H9 (cell line): ENCODE measurements at regions not wholly inside any gene's neighbourhood (a gene's known extent, or its start where the extent isn't known, plus 50 kb on each side); places are given as distances from the start of the nearest gene placed in this dataset.

ENCODE experiments used
- DNase-seq: peaks from one replicate; pipeline ENCODE4 v3.0.0-alpha.2; 2017
- H2AFZ ChIP-seq: one replicate; pipeline ENCODE4 v1.6.1; 2013; ENCODE audit warnings: mild to moderate bottlenecking, low read length, control low read depth, moderate library complexity
- H2AK5ac ChIP-seq: 2 replicates; pipeline ENCODE4 v1.6.1; 2013; ENCODE audit warnings: low read length, control low read depth, mixed read lengths; ENCODE audit not compliant: insufficient read length
- H2BK120ac ChIP-seq: one replicate; pipeline ENCODE4 v1.6.1; 2013; ENCODE audit warnings: low read depth, mild to moderate bottlenecking, low read length, control low read depth, inconsistent platforms; ENCODE audit not compliant: poor library complexity, severe bottlenecking
- H2BK12ac ChIP-seq: 2 replicates; pipeline ENCODE4 v1.6.1; 2013; ENCODE audit warnings: low read length, control low read depth, mixed read lengths, low read depth; ENCODE audit not compliant: insufficient read length
- H2BK15ac ChIP-seq: 2 replicates; pipeline ENCODE4 v1.6.1; 2013; ENCODE audit warnings: low read depth, low read length, control low read depth
- H2BK20ac ChIP-seq: one replicate; pipeline ENCODE4 v1.6.1; 2013; ENCODE audit warnings: low read depth, mild to moderate bottlenecking, low read length, control low read depth, inconsistent platforms; ENCODE audit not compliant: poor library complexity, severe bottlenecking
- H2BK5ac ChIP-seq: 2 replicates; pipeline ENCODE4 v1.6.1; 2013; ENCODE audit warnings: low read length, control low read depth, mixed read lengths; ENCODE audit not compliant: insufficient read length
- H3K14ac ChIP-seq: 2 replicates; pipeline ENCODE4 v1.6.1; 2013; ENCODE audit warnings: low read length, control low read depth; ENCODE audit not compliant: insufficient read depth
- H3K18ac ChIP-seq: 2 replicates; pipeline ENCODE4 v1.6.1; 2013; ENCODE audit warnings: low read depth, mild to moderate bottlenecking, mixed read lengths, low read length, control low read depth; ENCODE audit not compliant: insufficient read length
- H3K23ac ChIP-seq: 2 replicates; pipeline ENCODE4 v1.6.1; 2013; ENCODE audit warnings: low read length, control low read depth, mixed read lengths, low read depth; ENCODE audit not compliant: insufficient read length
- H3K23me2 ChIP-seq: 2 replicates; pipeline ENCODE4 v1.6.1; 2013; ENCODE audit warnings: low read depth, mild to moderate bottlenecking, mixed read lengths, low read length, control low read depth; ENCODE audit not compliant: insufficient read length, poor library complexity, severe bottlenecking
- H3K27ac ChIP-seq: 2 replicates; pipeline ENCODE4 v1.5.1; 2013; ENCODE audit warnings: low read length, control low read depth, mixed read lengths, low read depth; ENCODE audit not compliant: insufficient read length
- H3K27me3 ChIP-seq: 2 replicates; pipeline ENCODE4 v1.6.1; 2013; ENCODE audit warnings: low read length, control low read depth, inconsistent platforms; ENCODE audit not compliant: insufficient read depth
- H3K4ac ChIP-seq: 2 replicates; pipeline ENCODE4 v1.6.1; 2013; ENCODE audit warnings: low read depth, mild to moderate bottlenecking, control low read depth, inconsistent platforms, low read length, moderate library complexity
- H3K4me1 ChIP-seq: 2 replicates; pipeline ENCODE4 v1.6.1; 2013; ENCODE audit warnings: low read length, control low read depth, inconsistent platforms; ENCODE audit not compliant: insufficient read depth
- H3K4me2 ChIP-seq: 2 replicates; pipeline ENCODE4 v1.6.1; 2013; ENCODE audit warnings: low read length, control low read depth, mixed read lengths; ENCODE audit not compliant: insufficient read length, insufficient read depth
- H3K56ac ChIP-seq: 2 replicates; pipeline ENCODE4 v1.6.1; 2013; ENCODE audit warnings: low read depth, mild to moderate bottlenecking, mixed read lengths, low read length, control low read depth; ENCODE audit not compliant: insufficient read length
- H3K79me1 ChIP-seq: 2 replicates; pipeline ENCODE4 v1.6.1; 2013; ENCODE audit warnings: low read depth, mild to moderate bottlenecking, moderate library complexity, low read length, control low read depth, inconsistent platforms; ENCODE audit not compliant: insufficient read depth, poor library complexity, severe bottlenecking
- H3K79me2 ChIP-seq: 2 replicates; pipeline ENCODE4 v1.6.1; 2013; ENCODE audit warnings: low read length, control low read depth, inconsistent platforms; ENCODE audit not compliant: insufficient read depth
- H3K9ac ChIP-seq: 2 replicates; pipeline ENCODE4 v1.6.1; 2013; ENCODE audit warnings: low read length, control low read depth, mixed read lengths; ENCODE audit not compliant: insufficient read length; ENCODE audit errors: extremely low read depth
- H3K9me3 ChIP-seq: one replicate; pipeline ENCODE4 v1.6.1; 2013; ENCODE audit warnings: low read depth, low read length, inconsistent platforms; ENCODE audit not compliant: control insufficient read depth
- H3T11ph ChIP-seq: one replicate; pipeline ENCODE4 v1.6.1; 2013; ENCODE audit warnings: mild to moderate bottlenecking, low read length, control low read depth, inconsistent platforms
- H4K20me1 ChIP-seq: one replicate; pipeline ENCODE4 v1.6.1; 2013; ENCODE audit not compliant: control insufficient read depth, insufficient read length, insufficient read depth
- H4K5ac ChIP-seq: 2 replicates; pipeline ENCODE4 v1.6.1; 2013; ENCODE audit warnings: low read depth, mild to moderate bottlenecking, mixed read lengths, low read length, control low read depth; ENCODE audit not compliant: insufficient read length
- H4K8ac ChIP-seq: replicated peaks from 2 replicates; pipeline ENCODE4 v1.6.1; 2013; ENCODE audit warnings: low read length, control low read depth, mixed read lengths, low read depth; ENCODE audit not compliant: insufficient read length
- H4K91ac ChIP-seq: 2 replicates; pipeline ENCODE4 v1.6.1; 2013; ENCODE audit warnings: low read depth, mild to moderate bottlenecking, moderate library complexity, mixed read lengths, low read length, control low read depth; ENCODE audit not compliant: insufficient read length
- H3K27ac Mint-ChIP-seq, 3 experiments: 2 replicates in 2 of 3; 3 replicates in 1 of 3; pipeline ENCODE4 v1.8.0; 2020 to 2021; ENCODE audit warnings: mixed read lengths in 3 of 3, mild to moderate bottlenecking in 1 of 3, moderate library complexity in 1 of 3
- H3K27me3 Mint-ChIP-seq: 2 replicates; pipeline ENCODE4 v1.8.0; 2021; ENCODE audit warnings: low read depth, mild to moderate bottlenecking, moderate library complexity, mixed read lengths
- H3K36me3 Mint-ChIP-seq, 3 experiments: 2 replicates in 2 of 3; 3 replicates in 1 of 3; pipeline ENCODE4 v1.8.0; 2020 to 2021; ENCODE audit warnings: low read depth in 3 of 3, mixed read lengths in 3 of 3; ENCODE audit not compliant: insufficient read depth in 1 of 3
- H3K4me1 Mint-ChIP-seq, 2 experiments: 2 replicates each; pipeline ENCODE4 v1.8.0; 2020; ENCODE audit warnings: mixed read lengths in 2 of 2
- H3K4me3 Mint-ChIP-seq, 2 experiments: 2 replicates in 1 of 2; 3 replicates in 1 of 2; pipeline ENCODE4 v1.8.0; 2020 to 2021; ENCODE audit warnings: mild to moderate bottlenecking in 2 of 2, mixed read lengths in 2 of 2, moderate library complexity in 1 of 2
- H3K9me3 Mint-ChIP-seq, 2 experiments: 2 replicates in 1 of 2; 3 replicates in 1 of 2; pipeline ENCODE4 v1.8.0; 2020; ENCODE audit warnings: mild to moderate bottlenecking in 2 of 2, mixed read lengths in 2 of 2, moderate library complexity in 1 of 2
- WGBS: extraction: QIAGEN DNeasy Blood & Tissue Kit; methylation state at CpG from one replicate; pipeline ENCODE4 v1.1.7; 2013; ENCODE audit warnings: missing lambda C conversion rate, low lambda C conversion rate, mixed read lengths; ENCODE audit not compliant: insufficient read length; ENCODE audit errors: extremely low coverage; 5-methylcytosine and 5-hydroxymethylcytosine counted together
- TF ChIP-seq, protein P1 (sequence below): fragments of 200-600 bp; sonication (generic); conservative IDR thresholded peaks from 3 replicates; pipeline ENCODE4 v1.8.0; 2021; ENCODE audit warnings: antibody characterized with exemption, mild to moderate bottlenecking

DNA sequence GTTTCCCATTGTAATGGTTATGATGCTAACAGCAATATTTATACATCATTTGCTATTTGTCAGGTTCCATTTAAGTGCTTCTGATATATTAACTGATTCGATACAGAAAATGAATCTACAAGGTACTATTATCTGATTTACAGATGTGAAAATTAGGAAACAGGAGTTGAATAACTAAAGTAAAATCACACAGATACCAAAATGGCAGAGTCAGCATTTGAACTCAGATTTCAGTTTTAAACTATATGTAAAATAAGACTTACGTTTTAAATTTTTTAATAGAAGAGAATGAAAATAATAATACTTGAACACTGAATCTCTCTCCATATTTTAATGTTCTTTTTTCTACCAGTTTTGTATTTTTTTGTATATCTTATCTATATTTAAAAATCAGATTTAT, 313.2 kb downstream of the MDFIC start:
- no peaks in the 10 kb centered on the region for H3K9me3 ChIP-seq
- no CpG with 5 or more reads among the region's 2 CpGs for WGBS
- H3K27ac ChIP-seq: no peak overlapping the region

More for the DNA sequence above, 313.2 kb downstream of the MDFIC start:
- no peak overlapping the region for H3K9ac ChIP-seq
- H2BK5ac ChIP-seq: no peak overlapping the region
- no peak overlapping the region for H3K23ac ChIP-seq
- no peak overlapping the region for H4K5ac ChIP-seq
- Mint-ChIP-seq H3K36me3 (no peaks in the 10 kb centered on the region), H3K27me3 (peaks cover 65% of the 10 kb centered on the region), H3K9me3 (peaks cover 5% of the 10 kb centered on the region in 2 experiments; a peak in 2 of 5 replicates), H3K27ac (no peak overlapping the region), H3K4me1 (no peaks in the 10 kb centered on the region), H3K4me3 (no peak overlapping the region)
- no peak overlapping the region for H2BK120ac ChIP-seq
- H4K8ac ChIP-seq: no peak overlapping the region
- no peak overlapping the region for H3K18ac ChIP-seq
- no peaks in the 10 kb centered on the region for H3K4me1 ChIP-seq
- H3K79me1 ChIP-seq: no peaks in the 10 kb centered on the region
- no peak overlapping the region for H3K56ac ChIP-seq
- no peak overlapping the region for H2AFZ ChIP-seq
- H4K20me1 ChIP-seq: no peaks in the 10 kb centered on the region
- no peak overlapping the region for H2AK5ac ChIP-seq
- H3K14ac ChIP-seq: no peak overlapping the region
- H2BK12ac ChIP-seq: no peak overlapping the region
- H3K4ac ChIP-seq: no peak overlapping the region
- H4K91ac ChIP-seq: no peak overlapping the region
- DNase-seq: no peak
- no peak overlapping the region for H3T11ph ChIP-seq
- H2BK20ac ChIP-seq: no peak overlapping the region
- H3K23me2 ChIP-seq: no peaks in the 10 kb centered on the region
- H3K79me2 ChIP-seq: no peaks in the 10 kb centered on the region
- H2BK15ac ChIP-seq: no peak overlapping the region
- no peaks in the 10 kb centered on the region; the same call in 1 of the 2 replicates for H3K27me3 ChIP-seq
- TF ChIP-seq, protein P1, sequence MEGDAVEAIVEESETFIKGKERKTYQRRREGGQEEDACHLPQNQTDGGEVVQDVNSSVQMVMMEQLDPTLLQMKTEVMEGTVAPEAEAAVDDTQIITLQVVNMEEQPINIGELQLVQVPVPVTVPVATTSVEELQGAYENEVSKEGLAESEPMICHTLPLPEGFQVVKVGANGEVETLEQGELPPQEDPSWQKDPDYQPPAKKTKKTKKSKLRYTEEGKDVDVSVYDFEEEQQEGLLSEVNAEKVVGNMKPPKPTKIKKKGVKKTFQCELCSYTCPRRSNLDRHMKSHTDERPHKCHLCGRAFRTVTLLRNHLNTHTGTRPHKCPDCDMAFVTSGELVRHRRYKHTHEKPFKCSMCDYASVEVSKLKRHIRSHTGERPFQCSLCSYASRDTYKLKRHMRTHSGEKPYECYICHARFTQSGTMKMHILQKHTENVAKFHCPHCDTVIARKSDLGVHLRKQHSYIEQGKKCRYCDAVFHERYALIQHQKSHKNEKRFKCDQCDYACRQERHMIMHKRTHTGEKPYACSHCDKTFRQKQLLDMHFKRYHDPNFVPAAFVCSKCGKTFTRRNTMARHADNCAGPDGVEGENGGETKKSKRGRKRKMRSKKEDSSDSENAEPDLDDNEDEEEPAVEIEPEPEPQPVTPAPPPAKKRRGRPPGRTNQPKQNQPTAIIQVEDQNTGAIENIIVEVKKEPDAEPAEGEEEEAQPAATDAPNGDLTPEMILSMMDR: no peak
- H3K4me2 ChIP-seq: no peak overlapping the region
